H9 (cell line): ENCODE measurements at regions not wholly inside any gene's neighbourhood (a gene's known extent, or its start where the extent isn't known, plus 50 kb on each side); places are given as distances from the start of the nearest gene placed in this dataset.

Source experiments
- DNase-seq: peaks from one replicate; pipeline ENCODE4 v3.0.0-alpha.2; 2017
- H2AFZ ChIP-seq: one replicate; pipeline ENCODE4 v1.6.1; 2013; ENCODE audit warnings: mild to moderate bottlenecking, low read length, control low read depth, moderate library complexity
- H2AK5ac ChIP-seq: 2 replicates; pipeline ENCODE4 v1.6.1; 2013; ENCODE audit warnings: low read length, control low read depth, mixed read lengths; ENCODE audit not compliant: insufficient read length
- H2BK120ac ChIP-seq: one replicate; pipeline ENCODE4 v1.6.1; 2013; ENCODE audit warnings: low read depth, mild to moderate bottlenecking, low read length, control low read depth, inconsistent platforms; ENCODE audit not compliant: poor library complexity, severe bottlenecking
- H2BK12ac ChIP-seq: 2 replicates; pipeline ENCODE4 v1.6.1; 2013; ENCODE audit warnings: low read length, control low read depth, mixed read lengths, low read depth; ENCODE audit not compliant: insufficient read length
- H2BK15ac ChIP-seq: 2 replicates; pipeline ENCODE4 v1.6.1; 2013; ENCODE audit warnings: low read depth, low read length, control low read depth
- H2BK20ac ChIP-seq: one replicate; pipeline ENCODE4 v1.6.1; 2013; ENCODE audit warnings: low read depth, mild to moderate bottlenecking, low read length, control low read depth, inconsistent platforms; ENCODE audit not compliant: poor library complexity, severe bottlenecking
- H2BK5ac ChIP-seq: 2 replicates; pipeline ENCODE4 v1.6.1; 2013; ENCODE audit warnings: low read length, control low read depth, mixed read lengths; ENCODE audit not compliant: insufficient read length
- H3K14ac ChIP-seq: 2 replicates; pipeline ENCODE4 v1.6.1; 2013; ENCODE audit warnings: low read length, control low read depth; ENCODE audit not compliant: insufficient read depth
- H3K18ac ChIP-seq: 2 replicates; pipeline ENCODE4 v1.6.1; 2013; ENCODE audit warnings: low read depth, mild to moderate bottlenecking, mixed read lengths, low read length, control low read depth; ENCODE audit not compliant: insufficient read length
- H3K23ac ChIP-seq: 2 replicates; pipeline ENCODE4 v1.6.1; 2013; ENCODE audit warnings: low read length, control low read depth, mixed read lengths, low read depth; ENCODE audit not compliant: insufficient read length
- H3K23me2 ChIP-seq: 2 replicates; pipeline ENCODE4 v1.6.1; 2013; ENCODE audit warnings: low read depth, mild to moderate bottlenecking, mixed read lengths, low read length, control low read depth; ENCODE audit not compliant: insufficient read length, poor library complexity, severe bottlenecking
- H3K27ac ChIP-seq: 2 replicates; pipeline ENCODE4 v1.5.1; 2013; ENCODE audit warnings: low read length, control low read depth, mixed read lengths, low read depth; ENCODE audit not compliant: insufficient read length
- H3K27me3 ChIP-seq: 2 replicates; pipeline ENCODE4 v1.6.1; 2013; ENCODE audit warnings: low read length, control low read depth, inconsistent platforms; ENCODE audit not compliant: insufficient read depth
- H3K4ac ChIP-seq: 2 replicates; pipeline ENCODE4 v1.6.1; 2013; ENCODE audit warnings: low read depth, mild to moderate bottlenecking, control low read depth, inconsistent platforms, low read length, moderate library complexity
- H3K4me1 ChIP-seq: 2 replicates; pipeline ENCODE4 v1.6.1; 2013; ENCODE audit warnings: low read length, control low read depth, inconsistent platforms; ENCODE audit not compliant: insufficient read depth
- H3K4me2 ChIP-seq: 2 replicates; pipeline ENCODE4 v1.6.1; 2013; ENCODE audit warnings: low read length, control low read depth, mixed read lengths; ENCODE audit not compliant: insufficient read length, insufficient read depth
- H3K56ac ChIP-seq: 2 replicates; pipeline ENCODE4 v1.6.1; 2013; ENCODE audit warnings: low read depth, mild to moderate bottlenecking, mixed read lengths, low read length, control low read depth; ENCODE audit not compliant: insufficient read length
- H3K79me1 ChIP-seq: 2 replicates; pipeline ENCODE4 v1.6.1; 2013; ENCODE audit warnings: low read depth, mild to moderate bottlenecking, moderate library complexity, low read length, control low read depth, inconsistent platforms; ENCODE audit not compliant: insufficient read depth, poor library complexity, severe bottlenecking
- H3K79me2 ChIP-seq: 2 replicates; pipeline ENCODE4 v1.6.1; 2013; ENCODE audit warnings: low read length, control low read depth, inconsistent platforms; ENCODE audit not compliant: insufficient read depth
- H3K9ac ChIP-seq: 2 replicates; pipeline ENCODE4 v1.6.1; 2013; ENCODE audit warnings: low read length, control low read depth, mixed read lengths; ENCODE audit not compliant: insufficient read length; ENCODE audit errors: extremely low read depth
- H3K9me3 ChIP-seq: one replicate; pipeline ENCODE4 v1.6.1; 2013; ENCODE audit warnings: low read depth, low read length, inconsistent platforms; ENCODE audit not compliant: control insufficient read depth
- H3T11ph ChIP-seq: one replicate; pipeline ENCODE4 v1.6.1; 2013; ENCODE audit warnings: mild to moderate bottlenecking, low read length, control low read depth, inconsistent platforms
- H4K20me1 ChIP-seq: one replicate; pipeline ENCODE4 v1.6.1; 2013; ENCODE audit not compliant: control insufficient read depth, insufficient read length, insufficient read depth
- H4K5ac ChIP-seq: 2 replicates; pipeline ENCODE4 v1.6.1; 2013; ENCODE audit warnings: low read depth, mild to moderate bottlenecking, mixed read lengths, low read length, control low read depth; ENCODE audit not compliant: insufficient read length
- H4K8ac ChIP-seq: replicated peaks from 2 replicates; pipeline ENCODE4 v1.6.1; 2013; ENCODE audit warnings: low read length, control low read depth, mixed read lengths, low read depth; ENCODE audit not compliant: insufficient read length
- H4K91ac ChIP-seq: 2 replicates; pipeline ENCODE4 v1.6.1; 2013; ENCODE audit warnings: low read depth, mild to moderate bottlenecking, moderate library complexity, mixed read lengths, low read length, control low read depth; ENCODE audit not compliant: insufficient read length
- H3K27ac Mint-ChIP-seq, 3 experiments: 2 replicates in 2 of 3; 3 replicates in 1 of 3; pipeline ENCODE4 v1.8.0; 2020 to 2021; ENCODE audit warnings: mixed read lengths in 3 of 3, mild to moderate bottlenecking in 1 of 3, moderate library complexity in 1 of 3
- H3K27me3 Mint-ChIP-seq: 2 replicates; pipeline ENCODE4 v1.8.0; 2021; ENCODE audit warnings: low read depth, mild to moderate bottlenecking, moderate library complexity, mixed read lengths
- H3K36me3 Mint-ChIP-seq, 3 experiments: 2 replicates in 2 of 3; 3 replicates in 1 of 3; pipeline ENCODE4 v1.8.0; 2020 to 2021; ENCODE audit warnings: low read depth in 3 of 3, mixed read lengths in 3 of 3; ENCODE audit not compliant: insufficient read depth in 1 of 3
- H3K4me1 Mint-ChIP-seq, 2 experiments: 2 replicates each; pipeline ENCODE4 v1.8.0; 2020; ENCODE audit warnings: mixed read lengths in 2 of 2
- H3K4me3 Mint-ChIP-seq, 2 experiments: 2 replicates in 1 of 2; 3 replicates in 1 of 2; pipeline ENCODE4 v1.8.0; 2020 to 2021; ENCODE audit warnings: mild to moderate bottlenecking in 2 of 2, mixed read lengths in 2 of 2, moderate library complexity in 1 of 2
- H3K9me3 Mint-ChIP-seq, 2 experiments: 2 replicates in 1 of 2; 3 replicates in 1 of 2; pipeline ENCODE4 v1.8.0; 2020; ENCODE audit warnings: mild to moderate bottlenecking in 2 of 2, mixed read lengths in 2 of 2, moderate library complexity in 1 of 2
- CTCF ChIP-seq: fragments of 200-600 bp; sonication (generic); conservative IDR thresholded peaks from 3 replicates; pipeline ENCODE4 v1.8.0; 2021; ENCODE audit warnings: antibody characterized with exemption, mild to moderate bottlenecking
- WGBS: extraction: QIAGEN DNeasy Blood & Tissue Kit; methylation state at CpG from one replicate; pipeline ENCODE4 v1.1.7; 2013; ENCODE audit warnings: missing lambda C conversion rate, low lambda C conversion rate, mixed read lengths; ENCODE audit not compliant: insufficient read length; ENCODE audit errors: extremely low coverage; 5-methylcytosine and 5-hydroxymethylcytosine counted together

- H3K23me2 ChIP-seq = no peaks in the 10 kb centered on the region
- H4K8ac ChIP-seq = no peak overlapping the region
- no peak overlapping the region for H3K4ac ChIP-seq
- H3K4me1 Mint-ChIP-seq = peaks cover 0 to 4% of the 10 kb centered on the region in 2 experiments; a peak in 1 of 4 replicates
- no peaks in the 10 kb centered on the region for H3K79me2 ChIP-seq
- no peak overlapping the region for H2BK5ac ChIP-seq
- H3K27ac ChIP-seq = no peak overlapping the region
- H4K91ac ChIP-seq = no peak overlapping the region
- H2BK20ac ChIP-seq = no peak overlapping the region
- no peaks in the 10 kb centered on the region for H3K27me3 ChIP-seq
- no peak overlapping the region for H3K4me3 Mint-ChIP-seq
- no peaks in the 10 kb centered on the region for H3K9me3 ChIP-seq
- no peak for TF ChIP-seq CTCF
- no peak overlapping the region for H2BK12ac ChIP-seq
- no peak overlapping the region for H3K14ac ChIP-seq
- WGBS = no CpG with 5 or more reads among the region's 1 CpG
- no peaks in the 10 kb centered on the region for H3K27me3 Mint-ChIP-seq
- H2AFZ ChIP-seq = no peak overlapping the region
- H3K18ac ChIP-seq = no peak overlapping the region
- H3K79me1 ChIP-seq = no peaks in the 10 kb centered on the region
- H3K36me3 Mint-ChIP-seq = peaks cover 0 to 5% (median 0%) of the 10 kb centered on the region in 3 experiments; a peak in 2 of 7 replicates
- no peak overlapping the region for H2AK5ac ChIP-seq
- DNase-seq = no peak
- H3T11ph ChIP-seq = no peak overlapping the region
- no peak overlapping the region for H2BK15ac ChIP-seq
- H3K9me3 Mint-ChIP-seq = peaks cover 11 to 42% of the 10 kb centered on the region in 2 experiments
- H2BK120ac ChIP-seq = no peak overlapping the region
- H3K4me1 ChIP-seq = no peaks in the 10 kb centered on the region
- H3K56ac ChIP-seq = no peak overlapping the region
- no peak overlapping the region for H3K4me2 ChIP-seq
- H4K5ac ChIP-seq = no peak overlapping the region
- no peak overlapping the region for H3K9ac ChIP-seq
- no peak overlapping the region for H3K27ac Mint-ChIP-seq
- H3K23ac ChIP-seq = no peak overlapping the region
- no peaks in the 10 kb centered on the region for H4K20me1 ChIP-seq
Measured at GRCh38 chrX:28278726-28279125, 297.5 kb upstream of the DCAF8L1 start.
